HEK293 (cell line): ENCODE measurements at regions not wholly inside any gene's neighbourhood (a gene's known extent, or its start where the extent isn't known, plus 50 kb on each side); places are given as distances from the start of the nearest gene placed in this dataset.

ENCODE experiments used
- CTCF ChIP-seq: fragments of 450-650 bp; formaldehyde crosslinking; IDR thresholded peaks from 2 replicates; pipeline ENCODE4 v1.5.1; 2016; ENCODE audit warnings: missing biosample characterization, missing genetic modification characterization
- ZNF155 ChIP-seq: fragments of 450-650 bp; formaldehyde crosslinking; IDR thresholded peaks from 2 replicates; pipeline ENCODE4 v1.5.1; 2016; ENCODE audit warnings: missing biosample characterization, missing genetic modification characterization
- ZNF785 ChIP-seq: fragments of 450-650 bp; formaldehyde crosslinking; IDR thresholded peaks from 2 replicates; pipeline ENCODE4 v1.5.1; 2016; ENCODE audit warnings: missing biosample characterization, missing genetic modification characterization
- ZNF830 ChIP-seq: fragments of 450-650 bp; IDR thresholded peaks from 2 replicates; pipeline ENCODE4 v1.5.0; 2018; ENCODE audit warnings: missing biosample characterization, missing genetic modification characterization, low read depth, mild to moderate bottlenecking, moderate library complexity

GRCh38 chrX:87728024-87728423, 210.4 kb downstream of the KLHL4 start:
- TF ChIP-seq ZNF830 (tag by site-specific recombination) = no peak
- no peak for TF ChIP-seq CTCF (tag by site-specific recombination)
- TF ChIP-seq ZNF155 (tag by site-specific recombination) = no peak
- no peak for TF ChIP-seq ZNF785 (tag by site-specific recombination)
